ENCODE measurements at regions not wholly inside any gene's neighbourhood (a gene's known extent, or its start where the extent isn't known, plus 50 kb on each side); places are given as distances from the start of the nearest gene placed in this dataset.

GRCh38 chr4:11489453-11490083 lies 60.9 kb upstream of the HS3ST1 start:
- no peak for TF ChIP-seq CTCF (IDR thresholded peaks at IDR 0.05; ENCODE audit: low read depth, low read length)
- no peak for DNase-seq
- Histone ChIP-seq H3K36me3 (no peaks in the 10 kb centered on the region), H3K4me3 (ENCODE audit: low read depth, low read length) (no peak overlapping the region), H3K27ac (no peak overlapping the region), H3K9me3 (ENCODE audit: severe bottlenecking) (no peaks in the 10 kb centered on the region), H3K27me3 (ENCODE audit: insufficient read depth, low read depth, severe bottlenecking) (no peaks in the 10 kb centered on the region)

GRCh38 chr4:11488657-11489452 lies 60.2 kb upstream of the HS3ST1 start:
- peak; percentile 29 for DNase-seq
- Histone ChIP-seq H3K27me3 (ENCODE audit: insufficient read depth, low read depth, severe bottlenecking) (no peaks in the 10 kb centered on the region), H3K9me3 (ENCODE audit: severe bottlenecking) (no peaks in the 10 kb centered on the region), H3K36me3 (no peaks in the 10 kb centered on the region), H3K27ac (no peak overlapping the region), H3K4me3 (ENCODE audit: low read depth, low read length) (no peak overlapping the region)
- TF ChIP-seq CTCF (IDR thresholded peaks at IDR 0.05; ENCODE audit: low read depth, low read length): peak; percentile 48

- Histone ChIP-seq H3K27me3 (ENCODE audit: insufficient read depth, low read depth, severe bottlenecking) (no peaks in the 10 kb centered on the region), H3K36me3 (no peaks in the 10 kb centered on the region), H3K27ac (no peak overlapping the region), H3K4me3 (ENCODE audit: low read depth, low read length) (no peak overlapping the region), H3K9me3 (ENCODE audit: severe bottlenecking) (no peaks in the 10 kb centered on the region)
- no peak for DNase-seq
- TF ChIP-seq CTCF (IDR thresholded peaks at IDR 0.05; ENCODE audit: low read depth, low read length): no peak
These were observed 59.3 kb upstream of the HS3ST1 start for GRCh38 chr4:11487868-11488544.

GRCh38 chr4:11487139-11487538 lies 58.4 kb upstream of the HS3ST1 start:
- Histone ChIP-seq H3K4me3 (ENCODE audit: low read depth, low read length) (no peak overlapping the region), H3K36me3 (no peaks in the 10 kb centered on the region), H3K27ac (no peak overlapping the region), H3K9me3 (ENCODE audit: severe bottlenecking) (no peaks in the 10 kb centered on the region), H3K27me3 (ENCODE audit: insufficient read depth, low read depth, severe bottlenecking) (no peaks in the 10 kb centered on the region)
- no peak for TF ChIP-seq CTCF (IDR thresholded peaks at IDR 0.05; ENCODE audit: low read depth, low read length)
- DNase-seq: no peak

GRCh38 chr4:11485926-11486325 lies 57.2 kb upstream of the HS3ST1 start:
- H3K27ac ChIP-seq: no peak overlapping the region
- TF ChIP-seq CTCF (IDR thresholded peaks at IDR 0.05; ENCODE audit: low read depth, low read length): no peak
- no peak overlapping the region for H3K4me3 ChIP-seq (ENCODE audit: low read depth, low read length)
- H3K36me3 ChIP-seq: no peaks in the 10 kb centered on the region
- H3K9me3 ChIP-seq (ENCODE audit: severe bottlenecking): no peaks in the 10 kb centered on the region
- no peaks in the 10 kb centered on the region for H3K27me3 ChIP-seq (ENCODE audit: insufficient read depth, low read depth, severe bottlenecking)
- DNase-seq: no peak
